IMR-90 (cell line): ENCODE measurements at regions not wholly inside any gene's neighbourhood (a gene's known extent, or its start where the extent isn't known, plus 50 kb on each side); places are given as distances from the start of the nearest gene placed in this dataset.

Experiments
- ATAC-seq: fragments of 200-7000 bp; cut with Tn5 transposase; 2 replicates; pipeline ENCODE4 v1.9.1; 2020; ENCODE audit warnings: low read depth, mild to moderate bottlenecking, moderate library complexity
- BruUV-seq: library from RNA; stranded (reverse); fragments of 400-500 nt; replicated peaks from 2 replicates; lab custom pipeline; 2021; lab: Mats Ljungman, UMichigan
- CTCF ChIA-PET: fragments of 300-600 bp; formaldehyde crosslinking; extraction: SDS; loops from one replicate; lab custom pipeline; 2021; ENCODE audit warnings: antibody characterized with exemption; lab: Yijun Ruan, JAX
- POLR2A ChIA-PET: fragments of 300-600 bp; sonication (Branson Sonifier 250); formaldehyde crosslinking; loops from one replicate; lab custom pipeline; 2022; ENCODE audit warnings: antibody characterized with exemption; ENCODE audit not compliant: unreplicated experiment; lab: Charles Lee
- DNase-seq: peaks from one replicate; pipeline ENCODE4 v3.0.0; 2013
- H2AFZ ChIP-seq: replicated peaks from 2 replicates; pipeline ENCODE3; 2013; ENCODE audit warnings: low read length, mild to moderate bottlenecking; ENCODE audit not compliant: poor library complexity
- H2AK5ac ChIP-seq: 2 replicates; pipeline ENCODE4 v1.6.1; 2013; ENCODE audit warnings: low read depth, low read length, inconsistent platforms
- H2AK9ac ChIP-seq: replicated peaks from 2 replicates; pipeline ENCODE3; 2013; ENCODE audit warnings: mild to moderate bottlenecking, low read depth, low read length, moderate library complexity; ENCODE audit not compliant: poor library complexity
- H2BK120ac ChIP-seq: 2 replicates; pipeline ENCODE4 v1.6.1; 2013; ENCODE audit warnings: low read depth, low read length, inconsistent platforms
- H2BK15ac ChIP-seq: 3 replicates; pipeline ENCODE4 v1.6.1; 2013; ENCODE audit warnings: low read depth, low read length, inconsistent platforms
- H2BK20ac ChIP-seq: 2 replicates; pipeline ENCODE4 v1.6.1; 2013; ENCODE audit warnings: low read depth, mild to moderate bottlenecking, inconsistent platforms, low read length, moderate library complexity
- H2BK5ac ChIP-seq: 2 replicates; pipeline ENCODE4 v1.6.1; 2013; ENCODE audit warnings: mild to moderate bottlenecking, low read depth, low read length, inconsistent platforms; ENCODE audit not compliant: poor library complexity, severe bottlenecking
- H3K14ac ChIP-seq: replicated peaks from 2 replicates; pipeline ENCODE4 v1.6.1; 2013; ENCODE audit warnings: low read depth, low read length, inconsistent platforms
- H3K18ac ChIP-seq: 2 replicates; pipeline ENCODE4 v1.6.1; 2013; ENCODE audit warnings: low read depth, low read length, control low read depth
- H3K23ac ChIP-seq: 2 replicates; pipeline ENCODE4 v1.6.1; 2013; ENCODE audit warnings: low read depth, low read length, inconsistent platforms
- H3K27ac ChIP-seq: 2 replicates; pipeline ENCODE4 v1.5.1; 2013; ENCODE audit warnings: mild to moderate bottlenecking, control low read depth, low read length; ENCODE audit not compliant: insufficient read depth
- H3K27me3 ChIP-seq: 2 replicates; pipeline ENCODE4 v1.6.1; 2013; ENCODE audit warnings: low read length; ENCODE audit not compliant: control insufficient read depth, insufficient read depth
- H3K36me3 ChIP-seq: 2 replicates; pipeline ENCODE4 v1.6.1; 2013; ENCODE audit warnings: low read length, mixed read lengths; ENCODE audit not compliant: control insufficient read depth, insufficient read depth
- H3K4ac ChIP-seq: 2 replicates; pipeline ENCODE4 v1.6.1; 2013; ENCODE audit warnings: low read depth, low read length, inconsistent platforms
- H3K4me1 ChIP-seq: 2 replicates; pipeline ENCODE4 v1.6.1; 2013; ENCODE audit warnings: low read length, mixed read lengths; ENCODE audit not compliant: control insufficient read depth, insufficient read depth
- H3K4me2 ChIP-seq: 2 replicates; pipeline ENCODE4 v1.6.1; 2013; ENCODE audit warnings: low read depth, mild to moderate bottlenecking, control low read depth, low read length, moderate library complexity
- H3K4me3 ChIP-seq: 2 replicates; pipeline ENCODE4 v1.5.1; 2013; ENCODE audit warnings: low read depth, mild to moderate bottlenecking, control low read depth, low read length, moderate library complexity; ENCODE audit not compliant: insufficient read depth
- H3K56ac ChIP-seq: 2 replicates; pipeline ENCODE4 v1.6.1; 2013; ENCODE audit warnings: low read length, inconsistent platforms; ENCODE audit not compliant: insufficient read depth; ENCODE audit errors: extremely low read depth
- H3K79me1 ChIP-seq, 2 experiments: 2 replicates each; pipeline ENCODE4 v1.6.1; 2013; ENCODE audit warnings: low read length in 2 of 2, inconsistent platforms in 1 of 2, low read depth in 1 of 2
- H3K9ac ChIP-seq: 2 replicates; pipeline ENCODE4 v1.6.1; 2013; ENCODE audit warnings: low read depth, low read length, control low read depth
- H3K9me1 ChIP-seq: 2 replicates; pipeline ENCODE4 v1.6.1; 2013; ENCODE audit warnings: low read length, inconsistent platforms; ENCODE audit not compliant: insufficient read depth
- H3K9me3 ChIP-seq: 2 replicates; pipeline ENCODE4 v1.6.1; 2013; ENCODE audit warnings: low read length; ENCODE audit not compliant: control insufficient read depth, insufficient read depth
- H4K20me1 ChIP-seq: 2 replicates; pipeline ENCODE4 v1.6.1; 2013; ENCODE audit warnings: low read length, inconsistent platforms; ENCODE audit not compliant: insufficient read depth
- H4K5ac ChIP-seq: 2 replicates; pipeline ENCODE4 v1.6.1; 2013; ENCODE audit warnings: mild to moderate bottlenecking, low read depth, low read length, control low read depth
- H4K8ac ChIP-seq, 2 experiments: 2 replicates each; pipeline ENCODE4 v1.6.1; 2013; ENCODE audit warnings: low read depth in 2 of 2, low read length in 2 of 2, control low read depth in 1 of 2, inconsistent platforms in 1 of 2
- H4K91ac ChIP-seq: 2 replicates; pipeline ENCODE4 v1.6.1; 2013; ENCODE audit warnings: low read depth, low read length, inconsistent platforms; ENCODE audit not compliant: insufficient read depth
- BHLHE40 ChIP-seq: fragments of 150-350 bp; IDR thresholded peaks from 2 replicates; pipeline ENCODE4 v1.6.1; 2016; ENCODE audit warnings: mild to moderate bottlenecking, low read depth, low read length
- CHD1 ChIP-seq: IDR thresholded peaks from 2 replicates; pipeline ENCODE4 v1.6.1; 2012; ENCODE audit warnings: low read depth, low read length, improper control_type of control experiment
- MXI1 ChIP-seq: IDR thresholded peaks from 2 replicates; pipeline ENCODE4 v1.6.1; 2012; ENCODE audit warnings: low read depth, mild to moderate bottlenecking, low read length, moderate library complexity, borderline replicate concordance
- NFE2L2 ChIP-seq: fragments of 150-350 bp; IDR thresholded peaks from 2 replicates; pipeline ENCODE4 v1.6.1; 2016; ENCODE audit warnings: low read depth, mild to moderate bottlenecking, low read length
- SMC3 ChIP-seq: fragments of 150-350 bp; IDR thresholded peaks from 2 replicates; pipeline ENCODE4 v1.6.1; 2016; ENCODE audit warnings: low read depth, mild to moderate bottlenecking, antibody characterized with exemption, low read length, moderate library complexity
- whole genome bisulfite sequencing, 2 experiments: methylation state at CpG; one replicate each; pipeline versions ENCODE4 v1.1.5 to v1.1.7; 2013; ENCODE audit warnings: missing lambda C conversion rate in 2 of 2; ENCODE audit not compliant: insufficient read length in 1 of 2; ENCODE audit errors: extremely low coverage in 2 of 2; 5-methylcytosine and 5-hydroxymethylcytosine counted together
- dilution Hi-C: fragments of 300-500 bp; cut with HindIII; formaldehyde crosslinking; loops from one replicate; pipeline ENCODE4 v1.14.3; 2018; ENCODE audit warnings: low sequenced_read_pairs; ENCODE audit not compliant: unreplicated experiment
- in situ Hi-C: fragments of 300-500 bp; cut with MboI; formaldehyde crosslinking; loops from 3 replicates; pipeline ENCODE4 v1.14.3; 2019; ENCODE audit warnings: low sequenced_read_pairs, inconsistent platforms, mixed read lengths
- intact Hi-C: fragments of 100-400 bp; cut with micrococcal nuclease; formaldehyde crosslinking; loops from 2 replicates; pipeline ENCODE4 v1.10.0; 2022
- TF ChIP-seq, protein P1 (sequence below): conservative IDR thresholded peaks from 2 replicates; pipeline ENCODE4 v1.5.1; 2012; ENCODE audit warnings: mild to moderate bottlenecking, low read depth, low read length, improper control_type of control experiment
- TF ChIP-seq, protein P2 (sequence below): fragments of 150-350 bp; IDR thresholded peaks from 2 replicates; pipeline ENCODE4 v1.6.1; 2017; ENCODE audit warnings: mild to moderate bottlenecking, antibody characterized with exemption, low read length, low read depth

DNA sequence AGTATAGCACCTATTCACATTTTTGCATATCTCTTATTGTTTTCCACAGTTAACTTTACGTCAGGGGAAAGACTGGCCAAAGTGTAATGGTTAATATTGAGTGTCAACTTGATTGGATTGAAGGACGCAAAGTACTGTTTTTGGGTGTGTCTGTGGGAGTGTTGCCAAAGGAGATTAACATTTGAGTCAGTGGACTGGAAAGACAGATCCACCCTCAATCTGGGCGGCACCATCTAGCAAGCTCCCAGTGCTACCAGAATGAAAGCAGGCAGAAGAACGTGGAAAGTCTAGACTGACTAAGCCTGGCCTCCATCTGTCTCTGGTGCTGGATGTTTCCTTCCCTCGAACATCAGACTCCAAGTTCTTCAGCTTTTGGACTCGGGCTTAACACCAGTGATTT, 1900.7 kb upstream of the RAG2 start:
- Histone ChIP-seq H3K9me3 (peaks cover 10% of the 10 kb centered on the region), H4K5ac (no peak overlapping the region), H3K4ac (no peak overlapping the region), H4K91ac (no peak overlapping the region), H3K4me2 (no peak overlapping the region), H3K27me3 (no peaks in the 10 kb centered on the region), H2AK5ac (no peak overlapping the region), H3K36me3 (no peaks in the 10 kb centered on the region), H2BK20ac (no peak overlapping the region), H3K9ac (no peak overlapping the region), H3K4me1 (no peaks in the 10 kb centered on the region), H2AFZ (no peak overlapping the region), H2BK15ac (no peak overlapping the region), H3K79me1 (no peaks in the 10 kb centered on the region), H3K23ac (no peak overlapping the region), H3K9me1 (no peaks in the 10 kb centered on the region), H2BK120ac (no peak overlapping the region), H2AK9ac (no peak overlapping the region), H3K4me3 (no peak overlapping the region), H3K27ac (no peak overlapping the region), H3K14ac (no peak overlapping the region), H3K56ac (no peak overlapping the region), H2BK5ac (no peak overlapping the region), H4K20me1 (no peaks in the 10 kb centered on the region), H3K18ac (no peak overlapping the region), H4K8ac (no peak overlapping the region)
- dilution Hi-C loops, result no loop called here
- DNase-seq, result no peak
- no CpG with 5 or more reads among the region's 6 CpGs for WGBS, 2 experiments
- in situ Hi-C loops, result no loop called here
- ATAC-seq, result no peak
- no peak for TF ChIP-seq NFE2L2
- TF ChIP-seq BHLHE40, result no peak
- TF ChIP-seq, protein P1, sequence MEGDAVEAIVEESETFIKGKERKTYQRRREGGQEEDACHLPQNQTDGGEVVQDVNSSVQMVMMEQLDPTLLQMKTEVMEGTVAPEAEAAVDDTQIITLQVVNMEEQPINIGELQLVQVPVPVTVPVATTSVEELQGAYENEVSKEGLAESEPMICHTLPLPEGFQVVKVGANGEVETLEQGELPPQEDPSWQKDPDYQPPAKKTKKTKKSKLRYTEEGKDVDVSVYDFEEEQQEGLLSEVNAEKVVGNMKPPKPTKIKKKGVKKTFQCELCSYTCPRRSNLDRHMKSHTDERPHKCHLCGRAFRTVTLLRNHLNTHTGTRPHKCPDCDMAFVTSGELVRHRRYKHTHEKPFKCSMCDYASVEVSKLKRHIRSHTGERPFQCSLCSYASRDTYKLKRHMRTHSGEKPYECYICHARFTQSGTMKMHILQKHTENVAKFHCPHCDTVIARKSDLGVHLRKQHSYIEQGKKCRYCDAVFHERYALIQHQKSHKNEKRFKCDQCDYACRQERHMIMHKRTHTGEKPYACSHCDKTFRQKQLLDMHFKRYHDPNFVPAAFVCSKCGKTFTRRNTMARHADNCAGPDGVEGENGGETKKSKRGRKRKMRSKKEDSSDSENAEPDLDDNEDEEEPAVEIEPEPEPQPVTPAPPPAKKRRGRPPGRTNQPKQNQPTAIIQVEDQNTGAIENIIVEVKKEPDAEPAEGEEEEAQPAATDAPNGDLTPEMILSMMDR, result no peak
- no peak for TF ChIP-seq CHD1
- TF ChIP-seq SMC3, result no peak
- TF ChIP-seq, protein P2, sequence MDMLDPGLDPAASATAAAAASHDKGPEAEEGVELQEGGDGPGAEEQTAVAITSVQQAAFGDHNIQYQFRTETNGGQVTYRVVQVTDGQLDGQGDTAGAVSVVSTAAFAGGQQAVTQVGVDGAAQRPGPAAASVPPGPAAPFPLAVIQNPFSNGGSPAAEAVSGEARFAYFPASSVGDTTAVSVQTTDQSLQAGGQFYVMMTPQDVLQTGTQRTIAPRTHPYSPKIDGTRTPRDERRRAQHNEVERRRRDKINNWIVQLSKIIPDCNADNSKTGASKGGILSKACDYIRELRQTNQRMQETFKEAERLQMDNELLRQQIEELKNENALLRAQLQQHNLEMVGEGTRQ, result no peak
- TF ChIP-seq MXI1, result no peak
- BruUV-seq, result no TSS peak
- ChIA-PET POLR2A (no interaction called here), CTCF (no interaction called here)
- intact Hi-C loops, result no loop called here
